Stomach (tissue), 8 donors: ENCODE measurements at regions not wholly inside any gene's neighbourhood (a gene's known extent, or its start where the extent isn't known, plus 50 kb on each side); places are given as distances from the start of the nearest gene placed in this dataset.

Experiments
- DNase-seq, 2 donors: peaks; one replicate each; pipeline versions ENCODE4 v3.0.0 to v3.0.0-alpha.2; 2013 to 2019
- H3K27ac ChIP-seq, 5 donors: fragments of 200-600 bp in 4 of 5; sonication (generic) in 4 of 5; one replicate each; pipeline ENCODE4 v1.5.1; 2013 to 2019; ENCODE audit warnings: mild to moderate bottlenecking in 1 of 5, moderate library complexity in 1 of 5
- H3K27me3 ChIP-seq, 3 donors: fragments of 200-600 bp; sonication (generic); one replicate each; pipeline ENCODE4 v1.5.1; 2017 to 2019; ENCODE audit warnings: mixed run types in 1 of 3
- H3K36me3 ChIP-seq, 4 donors: fragments of 200-600 bp; sonication (generic); 1 replicate in 3 of 4; 2 replicates in 1 of 4; pipeline ENCODE4 v1.5.1; 2016 to 2019
- H3K4me1 ChIP-seq, 4 donors: fragments of 200-600 bp; sonication (generic); one replicate each; pipeline ENCODE4 v1.5.1; 2016 to 2019
- H3K4me3 ChIP-seq, 4 donors: fragments of 200-600 bp; sonication (generic) in 3 of 4; one replicate each; pipeline ENCODE4 v1.5.1; 2016 to 2019; ENCODE audit warnings: mild to moderate bottlenecking in 1 of 4
- H3K9me3 ChIP-seq, 4 donors: fragments of 200-600 bp; sonication (generic); one replicate each; pipeline ENCODE4 v1.5.1; 2016 to 2019
- CTCF ChIP-seq, 7 experiments: fragments of 450-650 bp in 4 of 7; fragments of 200-600 bp in 3 of 7; sonication (generic) in 3 of 7; IDR thresholded peaks; one replicate each; pipeline ENCODE4 v1.5.1; 2016 to 2019; ENCODE audit warnings: antibody characterized with exemption in 7 of 7, control low read depth in 2 of 7, mild to moderate bottlenecking in 1 of 7
- EP300 ChIP-seq: sonication (generic); formaldehyde crosslinking; IDR thresholded peaks from one replicate; pipeline ENCODE4 v1.6.1; 2017; ENCODE audit warnings: antibody characterized with exemption
- POLR2A ChIP-seq, 4 donors: fragments of 450-650 bp; IDR thresholded peaks; one replicate each; pipeline ENCODE4 v1.6.1; 2016; ENCODE audit warnings: antibody characterized with exemption in 4 of 4, control low read depth in 2 of 4, mild to moderate bottlenecking in 1 of 4, moderate library complexity in 1 of 4
- POLR2AphosphoS5 ChIP-seq, 3 donors: sonication (generic); formaldehyde crosslinking; IDR thresholded peaks; one replicate each; pipeline ENCODE4 v1.6.1; 2016; ENCODE audit warnings: antibody characterized with exemption in 3 of 3
- WGBS, 5 donors: extraction: QIAGEN DNeasy Blood & Tissue Kit in 3 of 5; methylation state at CpG; one replicate each; pipeline versions ENCODE4 v1.1.5 to v1.1.7; 2013 to 2018; 5-methylcytosine and 5-hydroxymethylcytosine counted together
- intact Hi-C: fragments of 100-400 bp; cut with DNase I; formaldehyde crosslinking; loops from one replicate; pipeline ENCODE4 v1.15.1; 2023; ENCODE audit warnings: low total_unique reads
- donor health status: healthy with polysubstance abuse.
- donor health status: Bipolar disorder and iron deficiency.
- donor health status: healthy.

GRCh38 chr4:10821826-10822225 is 137.3 kb upstream of the CLNK start:
- H3K4me1 ChIP-seq = no peaks in the 10 kb centered on the region
- H3K27me3 ChIP-seq = no peaks in the 10 kb centered on the region
- no peaks in the 10 kb centered on the region for H3K9me3 ChIP-seq
- TF ChIP-seq POLR2A (IDR thresholded peaks at IDR 0.05) (no peak), CTCF (IDR thresholded peaks at IDR 0.05) (no peak), EP300 (no peak)
- H3K27ac ChIP-seq = no peak overlapping the region
- no peaks in the 10 kb centered on the region for H3K36me3 ChIP-seq
- intact Hi-C loops = no loop called here
- no peak overlapping the region for H3K4me3 ChIP-seq
- no peak for DNase-seq
- 80 to 88% (median 82%) methylated on average over 3 of the region's 3 CpGs for WGBS, 5 donors

- Histone ChIP-seq H3K4me3 (no peak overlapping the region), H3K36me3 (no peaks in the 10 kb centered on the region), H3K4me1 (no peaks in the 10 kb centered on the region), H3K27me3 (no peaks in the 10 kb centered on the region), H3K9me3 (peaks cover 0 to 7% (median 0%) of the 10 kb centered on the region in 4 donors), H3K27ac (no peak overlapping the region)
- intact Hi-C loops = no loop called here
- DNase-seq = no peak
- WGBS, 5 donors = 86 to 94% (median 90%) methylated on average over 8 of the region's 8 CpGs
- TF ChIP-seq POLR2AphosphoS5 (IDR thresholded peaks at IDR 0.05) (no peak), POLR2A (IDR thresholded peaks at IDR 0.05) (no peak), CTCF (IDR thresholded peaks at IDR 0.05) (no peak), EP300 (no peak)
Observed at GRCh38 chr4:10816571-10816970, 132.0 kb upstream of the CLNK start.

DNA sequence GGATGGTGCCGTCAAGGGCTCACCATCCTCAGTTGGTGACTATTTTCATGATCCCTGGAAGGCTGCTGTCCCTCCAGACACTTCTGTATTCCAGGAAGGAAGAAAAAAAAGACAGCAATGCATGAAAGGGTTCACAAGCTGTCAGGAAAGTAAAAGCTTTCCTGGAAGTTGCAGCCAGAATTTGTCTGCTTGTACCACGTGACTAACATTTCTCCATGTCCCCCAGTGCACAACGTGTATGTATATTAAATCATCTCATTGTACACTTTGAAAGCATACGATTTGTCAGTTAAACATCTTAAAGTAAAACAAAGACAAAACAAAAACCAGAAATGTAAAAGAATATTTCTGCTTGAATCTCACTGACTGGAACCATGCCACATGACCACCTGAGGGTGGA is 127.4 kb upstream of the CLNK start:
- Histone ChIP-seq H3K27me3 (no peaks in the 10 kb centered on the region), H3K36me3 (no peaks in the 10 kb centered on the region), H3K4me3 (no peak overlapping the region), H3K9me3 (peaks cover 0 to 10% (median 4%) of the 10 kb centered on the region in 4 donors), H3K27ac (no peak overlapping the region), H3K4me1 (no peaks in the 10 kb centered on the region)
- peak in 1 of 2 donors; percentile 37 for DNase-seq
- WGBS, 5 donors = 52 to 69% (median 56%) methylated on average over 4 of the region's 4 CpGs
- no peak for TF ChIP-seq POLR2AphosphoS5 (IDR thresholded peaks at IDR 0.05)
- no peak for TF ChIP-seq EP300
- no peak for TF ChIP-seq CTCF (IDR thresholded peaks at IDR 0.05)
- TF ChIP-seq POLR2A (IDR thresholded peaks at IDR 0.05) = no peak
- intact Hi-C loops = no loop called here

DNA sequence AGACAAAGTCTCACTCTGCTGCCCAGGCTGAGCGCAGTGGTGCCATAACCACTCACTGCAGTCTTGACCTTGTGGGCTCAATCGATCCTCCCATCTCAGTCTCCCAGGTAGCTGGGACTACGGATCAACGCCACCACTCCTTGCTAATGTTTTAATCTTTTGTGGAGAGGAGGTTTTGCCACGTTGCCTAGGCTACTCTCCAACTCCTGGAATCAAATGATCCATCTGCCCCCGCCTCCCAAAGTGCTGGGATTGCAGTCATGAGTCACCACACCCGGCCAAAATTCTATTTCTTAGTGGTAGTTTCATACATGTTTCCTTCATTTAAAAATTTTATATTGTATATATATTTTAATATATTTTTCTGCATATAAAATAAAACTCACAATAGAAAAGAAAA is 125.8 kb upstream of the CLNK start:
- TF ChIP-seq POLR2A (IDR thresholded peaks at IDR 0.05) (no peak), CTCF (IDR thresholded peaks at IDR 0.05) (no peak), POLR2AphosphoS5 (IDR thresholded peaks at IDR 0.05) (no peak), EP300 (no peak)
- WGBS, 5 donors = 82 to 87% (median 84%) methylated on average over 7 of the region's 7 CpGs
- H3K36me3 ChIP-seq = no peaks in the 10 kb centered on the region
- intact Hi-C loops = no loop called here
- H3K9me3 ChIP-seq = peaks cover 0 to 10% (median 4%) of the 10 kb centered on the region in 4 donors
- no peak for DNase-seq
- H3K27ac ChIP-seq = no peak overlapping the region
- H3K4me1 ChIP-seq = no peaks in the 10 kb centered on the region
- no peaks in the 10 kb centered on the region for H3K27me3 ChIP-seq
- H3K4me3 ChIP-seq = no peak overlapping the region
